Panc1 (cell line): ENCODE measurements at regions not wholly inside any gene's neighbourhood (a gene's known extent, or its start where the extent isn't known, plus 50 kb on each side); places are given as distances from the start of the nearest gene placed in this dataset.
"Not testable (repeated sequence)": the region's sequence is repeated elsewhere in the genome, so short reads cannot be mapped to it uniquely, and the experiment has no call there.

ENCODE experiments used
- ATAC-seq: fragments of 200-7000 bp; cut with Tn5 transposase; 2 replicates; pipeline ENCODE4 v1.9.1; 2020; ENCODE audit warnings: mild to moderate bottlenecking, moderate library complexity
- BruUV-seq: library from RNA; stranded (reverse); fragments of 400-500 nt; replicated peaks from 2 replicates; lab custom pipeline; 2021; lab: Mats Ljungman, UMichigan
- CTCF ChIA-PET: fragments of 300-600 bp; sonication (Branson Sonifier 250); formaldehyde crosslinking; loops from one replicate; lab custom pipeline; 2022; ENCODE audit warnings: antibody characterized with exemption; lab: Charles Lee
- POLR2A ChIA-PET: fragments of 300-600 bp; sonication (Branson Sonifier 250); formaldehyde crosslinking; loops from one replicate; lab custom pipeline; 2022; ENCODE audit warnings: antibody characterized with exemption; lab: Charles Lee
- DNase-seq: peaks from one replicate; pipeline ENCODE4 v3.0.0-alpha.2; 2010; ENCODE audit warnings: low read depth, low spot score
- H3K27ac ChIP-seq: 2 replicates; pipeline ENCODE4 v1.5.1; 2011; ENCODE audit warnings: mild to moderate bottlenecking, low read length, inconsistent platforms
- H3K27me3 ChIP-seq: fragments of 200-500 bp; sonication (Bioruptor generic); 2 replicates; pipeline ENCODE4 v1.6.0; 2014; ENCODE audit warnings: low read length, inconsistent platforms; ENCODE audit not compliant: control insufficient read depth, insufficient read depth
- H3K36me3 ChIP-seq: fragments of 200-500 bp; sonication (Bioruptor generic); 2 replicates; pipeline ENCODE4 v1.5.1; 2014; ENCODE audit warnings: inconsistent platforms, mild to moderate bottlenecking, low read length, moderate library complexity; ENCODE audit not compliant: control insufficient read depth, insufficient read depth
- H3K4me1 ChIP-seq: 2 replicates; pipeline ENCODE4 v1.5.1; 2011; ENCODE audit warnings: inconsistent platforms, mild to moderate bottlenecking, low read length, moderate library complexity; ENCODE audit not compliant: control insufficient read depth, insufficient read depth
- H3K4me3 ChIP-seq, 2 experiments: 2 replicates each; pipeline ENCODE4 v1.5.1; 2011 to 2012; ENCODE audit warnings: low read depth in 2 of 2, low read length in 2 of 2, mild to moderate bottlenecking in 2 of 2, inconsistent platforms in 1 of 2, moderate library complexity in 1 of 2
- H3K9me3 ChIP-seq: fragments of 200-500 bp; sonication (Bioruptor generic); 2 replicates; pipeline ENCODE4 v1.5.1; 2014; ENCODE audit warnings: low read depth, mild to moderate bottlenecking, inconsistent platforms, low read length, moderate library complexity; ENCODE audit not compliant: control insufficient read depth, insufficient read depth
- CTCF ChIP-seq: fragments of 450-650 bp; IDR thresholded peaks from 2 replicates; pipeline ENCODE4 v1.5.1; 2017; ENCODE audit warnings: mild to moderate bottlenecking
- POLR2AphosphoS5 ChIP-seq: IDR thresholded peaks from 2 replicates; pipeline ENCODE4 v1.6.1; 2012; ENCODE audit warnings: mild to moderate bottlenecking, low read depth, low read length, moderate library complexity
- SIN3A ChIP-seq: IDR thresholded peaks from 2 replicates; pipeline ENCODE4 v1.6.1; 2012; ENCODE audit warnings: low read depth, mild to moderate bottlenecking, low read length, moderate library complexity, borderline replicate concordance; ENCODE audit not compliant: insufficient read depth
- TCF7L2 ChIP-seq: IDR thresholded peaks from 2 replicates; pipeline ENCODE4 v1.6.1; 2011; ENCODE audit warnings: mild to moderate bottlenecking, low read depth, low read length, inconsistent platforms
- in situ Hi-C: cut with HindIII; loops from 2 replicates; pipeline ENCODE4 v1.10.0; 2016; ENCODE audit warnings: low sequenced_read_pairs, low pct_unique_long_range_greater_than_20kb
- intact Hi-C: fragments of 100-400 bp; cut with micrococcal nuclease; formaldehyde crosslinking; loops from one replicate; pipeline ENCODE4 v1.10.0; 2022; ENCODE audit not compliant: unreplicated experiment
- TF ChIP-seq, protein P1 (sequence below), 2 experiments: IDR thresholded peaks; 2 replicates each; pipeline ENCODE4 v1.6.1; 2011 to 2012; ENCODE audit warnings: low read depth in 2 of 2, control low read depth in 1 of 2, low read length in 1 of 2, mild to moderate bottlenecking in 1 of 2, moderate library complexity in 1 of 2; ENCODE audit not compliant: insufficient read depth in 1 of 2

GRCh38 chr7:55310287-55311025 is 54.7 kb upstream of the LANCL2 start:
- Histone ChIP-seq H3K9me3 (no peaks in the 10 kb centered on the region), H3K4me1 (no peaks in the 10 kb centered on the region), H3K27me3 (peaks cover 3% of the 10 kb centered on the region; the same call in 1 of the 2 replicates), H3K36me3 (no peaks in the 10 kb centered on the region), H3K4me3 (no peak overlapping the region), H3K27ac (no peak overlapping the region)
- ChIA-PET POLR2A (interaction anchor here (0.6 kb wide), 1 partner anchor 24 kb away, joined by 9 read pairs; no protein-coding TSS in a partner anchor), CTCF (no interaction called here)
- intact Hi-C loops: no loop called here
- no TSS peak for BruUV-seq
- in situ Hi-C loops: no loop called here
- TF ChIP-seq CTCF: no peak
- TF ChIP-seq, protein P1, sequence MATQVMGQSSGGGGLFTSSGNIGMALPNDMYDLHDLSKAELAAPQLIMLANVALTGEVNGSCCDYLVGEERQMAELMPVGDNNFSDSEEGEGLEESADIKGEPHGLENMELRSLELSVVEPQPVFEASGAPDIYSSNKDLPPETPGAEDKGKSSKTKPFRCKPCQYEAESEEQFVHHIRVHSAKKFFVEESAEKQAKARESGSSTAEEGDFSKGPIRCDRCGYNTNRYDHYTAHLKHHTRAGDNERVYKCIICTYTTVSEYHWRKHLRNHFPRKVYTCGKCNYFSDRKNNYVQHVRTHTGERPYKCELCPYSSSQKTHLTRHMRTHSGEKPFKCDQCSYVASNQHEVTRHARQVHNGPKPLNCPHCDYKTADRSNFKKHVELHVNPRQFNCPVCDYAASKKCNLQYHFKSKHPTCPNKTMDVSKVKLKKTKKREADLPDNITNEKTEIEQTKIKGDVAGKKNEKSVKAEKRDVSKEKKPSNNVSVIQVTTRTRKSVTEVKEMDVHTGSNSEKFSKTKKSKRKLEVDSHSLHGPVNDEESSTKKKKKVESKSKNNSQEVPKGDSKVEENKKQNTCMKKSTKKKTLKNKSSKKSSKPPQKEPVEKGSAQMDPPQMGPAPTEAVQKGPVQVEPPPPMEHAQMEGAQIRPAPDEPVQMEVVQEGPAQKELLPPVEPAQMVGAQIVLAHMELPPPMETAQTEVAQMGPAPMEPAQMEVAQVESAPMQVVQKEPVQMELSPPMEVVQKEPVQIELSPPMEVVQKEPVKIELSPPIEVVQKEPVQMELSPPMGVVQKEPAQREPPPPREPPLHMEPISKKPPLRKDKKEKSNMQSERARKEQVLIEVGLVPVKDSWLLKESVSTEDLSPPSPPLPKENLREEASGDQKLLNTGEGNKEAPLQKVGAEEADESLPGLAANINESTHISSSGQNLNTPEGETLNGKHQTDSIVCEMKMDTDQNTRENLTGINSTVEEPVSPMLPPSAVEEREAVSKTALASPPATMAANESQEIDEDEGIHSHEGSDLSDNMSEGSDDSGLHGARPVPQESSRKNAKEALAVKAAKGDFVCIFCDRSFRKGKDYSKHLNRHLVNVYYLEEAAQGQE (IDR thresholded peaks at IDR 0.05; ENCODE audit: insufficient read depth in 1 of 2, low read depth in 2 of 2, low read length in 1 of 2): no peak
- no peak for TF ChIP-seq POLR2AphosphoS5
- TF ChIP-seq SIN3A: no peak
- no peak for TF ChIP-seq TCF7L2
- ATAC-seq: no peak
- DNase-seq: no peak

- H3K27me3 ChIP-seq, H3K4me3 ChIP-seq, intact Hi-C loops, H3K27ac ChIP-seq, BruUV-seq, POLR2A ChIA-PET, H3K4me1 ChIP-seq, ATAC-seq, CTCF ChIA-PET, H3K36me3 ChIP-seq, DNase-seq, H3K9me3 ChIP-seq, in situ Hi-C loops: not testable (repeated sequence)
These were observed 53.2 kb upstream of the LANCL2 start for GRCh38 chr7:55311892-55312291.

DNA sequence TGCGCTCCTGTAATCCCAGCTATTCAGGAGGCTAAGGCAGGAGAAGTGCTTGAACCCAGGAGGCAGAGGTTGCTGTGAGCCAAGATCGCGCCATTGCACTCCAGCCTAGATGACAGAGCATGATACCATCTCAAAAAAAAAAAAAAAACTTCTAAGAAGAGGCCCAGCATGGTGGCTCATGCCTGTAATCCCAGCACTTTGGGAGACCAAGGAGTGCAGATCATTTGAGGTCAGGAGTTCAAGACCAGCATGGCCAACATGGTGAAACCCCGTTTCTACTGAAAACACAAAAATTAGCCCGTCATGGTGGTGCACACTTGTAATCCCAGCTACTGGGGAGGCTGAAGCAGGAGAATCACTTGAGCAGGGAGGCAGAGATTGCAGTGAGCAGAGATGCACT is 51.5 kb upstream of the LANCL2 start:
- DNase-seq, in situ Hi-C loops, H3K9me3 ChIP-seq, H3K27ac ChIP-seq, POLR2A ChIA-PET, CTCF ChIA-PET, BruUV-seq, intact Hi-C loops, H3K4me3 ChIP-seq, ATAC-seq, H3K36me3 ChIP-seq, H3K4me1 ChIP-seq, H3K27me3 ChIP-seq: not testable (repeated sequence)
